ENCODE measurements at regions not wholly inside any gene's neighbourhood (a gene's known extent, or its start where the extent isn't known, plus 50 kb on each side); places are given as distances from the start of the nearest gene placed in this dataset.

DNA sequence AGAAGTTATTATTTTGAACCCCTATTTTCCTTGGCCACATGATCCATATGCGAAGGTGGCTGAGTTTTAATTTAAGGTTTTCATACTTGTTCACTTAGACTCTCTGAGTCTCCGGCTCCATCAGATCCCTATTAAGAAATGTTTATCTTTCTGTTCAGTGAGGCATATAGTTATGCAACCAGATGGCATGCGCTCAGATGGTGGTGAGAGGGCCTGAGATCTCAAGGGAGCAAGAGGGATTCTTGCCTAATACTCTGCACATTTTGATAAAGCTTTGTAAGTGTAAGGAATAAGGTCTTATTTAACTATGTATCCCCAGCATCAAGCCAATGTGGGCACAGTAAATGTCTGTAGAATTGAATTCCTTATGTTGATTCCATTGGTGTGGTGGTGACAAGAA is 78.9 kb upstream of the DPH6 start:
- DNase-seq (ENCODE audit: low spot score in 2 of 2) = peak; percentile 54 to 87
- H3K9me3 ChIP-seq = no peaks in the 10 kb centered on the region
- H3K4me3 ChIP-seq = no peak overlapping the region
- H3K4me1 ChIP-seq = peaks cover 0 to 16% (median 0%) of the 10 kb centered on the region in 4 donors
- TF ChIP-seq EP300 (IDR thresholded peaks at IDR 0.05) = peak in 1 of 2 donors; percentile 90
- TF ChIP-seq, protein P1, sequence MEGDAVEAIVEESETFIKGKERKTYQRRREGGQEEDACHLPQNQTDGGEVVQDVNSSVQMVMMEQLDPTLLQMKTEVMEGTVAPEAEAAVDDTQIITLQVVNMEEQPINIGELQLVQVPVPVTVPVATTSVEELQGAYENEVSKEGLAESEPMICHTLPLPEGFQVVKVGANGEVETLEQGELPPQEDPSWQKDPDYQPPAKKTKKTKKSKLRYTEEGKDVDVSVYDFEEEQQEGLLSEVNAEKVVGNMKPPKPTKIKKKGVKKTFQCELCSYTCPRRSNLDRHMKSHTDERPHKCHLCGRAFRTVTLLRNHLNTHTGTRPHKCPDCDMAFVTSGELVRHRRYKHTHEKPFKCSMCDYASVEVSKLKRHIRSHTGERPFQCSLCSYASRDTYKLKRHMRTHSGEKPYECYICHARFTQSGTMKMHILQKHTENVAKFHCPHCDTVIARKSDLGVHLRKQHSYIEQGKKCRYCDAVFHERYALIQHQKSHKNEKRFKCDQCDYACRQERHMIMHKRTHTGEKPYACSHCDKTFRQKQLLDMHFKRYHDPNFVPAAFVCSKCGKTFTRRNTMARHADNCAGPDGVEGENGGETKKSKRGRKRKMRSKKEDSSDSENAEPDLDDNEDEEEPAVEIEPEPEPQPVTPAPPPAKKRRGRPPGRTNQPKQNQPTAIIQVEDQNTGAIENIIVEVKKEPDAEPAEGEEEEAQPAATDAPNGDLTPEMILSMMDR (IDR thresholded peaks at IDR 0.05) = no peak
- no peaks in the 10 kb centered on the region for H3K36me3 ChIP-seq
- no peaks in the 10 kb centered on the region for H3K27me3 ChIP-seq
- 82% methylated on average over 3 of the region's 3 CpGs for WGBS, 2 donors
- H3K27ac ChIP-seq = no peak overlapping the region

DNA sequence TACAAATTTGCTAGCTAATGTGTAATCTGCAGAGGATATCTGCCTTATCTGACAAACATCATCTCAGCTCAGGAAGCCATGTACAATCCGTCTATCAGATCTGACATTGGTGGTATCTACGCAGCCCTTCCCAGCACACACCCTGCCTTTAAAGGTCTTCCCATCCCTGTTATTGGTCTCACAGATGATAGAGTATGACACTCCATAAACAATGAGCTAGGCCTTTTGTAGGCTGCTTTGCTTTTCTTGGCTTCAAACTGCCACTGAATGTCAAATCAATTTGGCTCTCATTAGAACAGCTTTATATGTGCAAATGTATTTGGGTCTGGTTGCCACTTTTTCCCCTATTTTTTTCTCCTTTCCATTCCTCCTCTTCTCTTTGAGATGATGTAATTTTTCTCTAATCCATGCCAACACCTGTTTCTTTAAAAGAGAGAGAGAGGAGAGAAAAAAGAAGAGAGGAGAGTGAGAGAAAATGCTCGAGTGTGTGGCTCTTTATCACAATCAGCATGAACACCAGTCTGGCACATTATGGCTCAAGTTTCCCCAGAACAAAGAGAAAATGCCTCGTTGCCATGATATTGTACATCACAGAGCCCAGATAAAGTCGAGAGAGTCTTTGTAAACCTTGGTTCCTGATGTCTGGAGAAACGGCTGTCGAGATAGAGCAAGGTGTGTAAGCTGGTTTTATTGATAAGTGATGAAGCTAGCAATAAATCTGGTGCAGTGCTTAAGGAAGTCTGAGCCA is 80.8 kb upstream of the DPH6 start:
- TF ChIP-seq POLR2A (IDR thresholded peaks at IDR 0.05) = no peak
- TF ChIP-seq, protein P1 (IDR thresholded peaks at IDR 0.05) = no peak
- TF ChIP-seq EP300 (IDR thresholded peaks at IDR 0.05) = no peak
- no peaks in the 10 kb centered on the region for H3K36me3 ChIP-seq
- no peak for DNase-seq (ENCODE audit: low spot score in 2 of 2)
- H3K9me3 ChIP-seq = no peaks in the 10 kb centered on the region
- no peak overlapping the region for H3K4me3 ChIP-seq
- no peak overlapping the region for H3K27ac ChIP-seq
- WGBS, 2 donors = 53 to 55% methylated on average over 7 of the region's 7 CpGs
- peaks cover 0 to 16% (median 0%) of the 10 kb centered on the region in 4 donors for H3K4me1 ChIP-seq
- no peaks in the 10 kb centered on the region for H3K27me3 ChIP-seq

DNA sequence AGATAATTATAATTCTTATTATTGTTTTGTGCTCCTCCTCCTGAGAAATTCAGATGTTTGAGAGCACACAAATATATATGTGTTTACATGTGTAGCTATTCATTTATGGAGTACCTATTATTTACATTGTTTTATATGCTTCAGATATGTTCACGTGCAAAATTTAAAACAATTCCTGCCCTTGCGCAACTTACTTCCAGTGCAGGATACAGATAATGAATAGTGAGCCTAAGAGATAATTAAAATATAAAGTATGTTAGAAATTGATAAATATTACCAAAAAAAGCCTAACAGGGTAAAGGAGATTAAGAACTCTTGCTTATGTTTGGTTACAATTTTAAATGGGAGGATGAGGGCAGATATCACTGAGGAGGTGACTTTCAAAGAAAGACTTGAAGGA is 81.7 kb upstream of the DPH6 start:
- no peak for TF ChIP-seq EP300 (IDR thresholded peaks at IDR 0.05)
- TF ChIP-seq, protein P1 (IDR thresholded peaks at IDR 0.05) = no peak
- no peak for TF ChIP-seq POLR2A (IDR thresholded peaks at IDR 0.05)
- H3K36me3 ChIP-seq = no peaks in the 10 kb centered on the region
- 91 to 92% methylated on average over 2 of the region's 2 CpGs for WGBS, 2 donors
- DNase-seq (ENCODE audit: low spot score in 2 of 2) = no peak
- H3K27ac ChIP-seq = no peak overlapping the region
- no peak overlapping the region for H3K4me3 ChIP-seq
- H3K27me3 ChIP-seq = no peaks in the 10 kb centered on the region
- H3K9me3 ChIP-seq = no peaks in the 10 kb centered on the region
- peaks cover 0 to 16% (median 0%) of the 10 kb centered on the region in 4 donors for H3K4me1 ChIP-seq

DNA sequence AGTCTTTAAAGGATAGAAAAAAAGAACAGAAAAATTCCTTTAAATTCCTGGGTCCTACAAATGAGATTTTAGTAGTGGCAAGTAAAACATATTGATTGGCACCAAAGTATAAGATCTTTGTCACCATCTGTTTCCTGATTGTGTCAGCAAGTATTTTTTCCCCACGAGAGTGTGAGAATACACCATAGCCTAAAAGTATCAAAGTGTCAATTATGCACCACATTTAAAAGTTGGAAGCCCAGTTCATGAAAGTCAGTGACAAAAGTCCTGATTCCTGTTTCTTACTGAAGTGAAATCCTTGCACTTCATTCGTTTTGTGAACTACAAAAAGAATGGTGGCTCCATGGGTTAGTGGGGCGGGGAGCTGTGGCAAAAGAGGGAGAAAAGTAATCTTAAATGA is 83.8 kb upstream of the DPH6 start:
- 66 to 81% methylated on average over 3 of the region's 3 CpGs for WGBS, 2 donors
- Histone ChIP-seq H3K36me3 (no peaks in the 10 kb centered on the region), H3K4me3 (no peak overlapping the region), H3K4me1 (peaks cover 0 to 16% (median 0%) of the 10 kb centered on the region in 4 donors), H3K9me3 (no peaks in the 10 kb centered on the region), H3K27me3 (no peaks in the 10 kb centered on the region), H3K27ac (no peak overlapping the region)
- TF ChIP-seq, protein P1 (IDR thresholded peaks at IDR 0.05) = no peak
- TF ChIP-seq EP300 (IDR thresholded peaks at IDR 0.05) (no peak), POLR2A (IDR thresholded peaks at IDR 0.05) (no peak)
- no peak for DNase-seq (ENCODE audit: low spot score in 2 of 2)

DNA sequence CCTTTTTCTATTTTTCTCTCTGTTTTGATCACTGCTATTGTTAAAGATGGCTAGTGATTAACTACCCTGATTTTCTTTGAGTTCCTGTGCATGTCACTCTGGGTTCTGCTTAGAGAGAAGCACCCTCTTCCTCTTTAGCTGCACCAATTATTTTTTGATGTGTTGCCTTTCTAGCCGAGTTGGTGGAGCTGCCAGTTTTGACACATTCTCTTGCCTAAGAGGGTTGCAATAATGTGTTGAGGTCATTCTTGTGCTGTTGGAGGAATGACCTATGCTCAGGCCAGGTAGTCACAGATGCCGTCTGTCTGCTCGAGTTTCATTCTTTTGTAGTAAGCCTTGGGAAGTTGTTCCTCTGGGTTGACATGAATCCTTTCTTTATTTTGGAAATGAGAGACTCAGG is 84.6 kb upstream of the DPH6 start:
- Histone ChIP-seq H3K27me3 (no peaks in the 10 kb centered on the region), H3K9me3 (no peaks in the 10 kb centered on the region), H3K36me3 (no peaks in the 10 kb centered on the region), H3K27ac (no peak overlapping the region), H3K4me3 (no peak overlapping the region), H3K4me1 (peaks cover 0 to 11% (median 0%) of the 10 kb centered on the region in 4 donors)
- peak in 1 of 2 donors; percentile 38 for DNase-seq (ENCODE audit: low spot score in 2 of 2)
- TF ChIP-seq POLR2A (IDR thresholded peaks at IDR 0.05) (no peak), EP300 (IDR thresholded peaks at IDR 0.05) (peak in 1 of 2 donors; percentile 74)
- TF ChIP-seq, protein P1 (IDR thresholded peaks at IDR 0.05) = no peak
- 66 to 78% methylated on average over 3 of the region's 3 CpGs for WGBS, 2 donors

Measured in tibial nerve (tissue), 4 donors.